Hepatocyte (in vitro differentiated cells): ENCODE measurements at regions not wholly inside any gene's neighbourhood (a gene's known extent, or its start where the extent isn't known, plus 50 kb on each side); places are given as distances from the start of the nearest gene placed in this dataset.

Source experiments
- DNase-seq: peaks from one replicate; pipeline ENCODE4 v3.0.0-alpha.2; 2016; ENCODE audit warnings: low spot score
- H2AFZ ChIP-seq: fragments of 200-600 bp; sonication (generic); 2 replicates; pipeline ENCODE4 v1.6.0; 2016; ENCODE audit warnings: antibody characterized with exemption, mild to moderate bottlenecking
- H3K27ac ChIP-seq: fragments of 200-600 bp; sonication (generic); 2 replicates; pipeline ENCODE4 v1.5.1; 2016; ENCODE audit warnings: mild to moderate bottlenecking
- H3K27me3 ChIP-seq: fragments of 200-600 bp; sonication (generic); 2 replicates; pipeline ENCODE4 v1.6.1; 2016
- H3K36me3 ChIP-seq: fragments of 200-600 bp; sonication (generic); replicated peaks from 2 replicates; pipeline ENCODE4 v1.5.1; 2016; ENCODE audit warnings: low read depth; ENCODE audit not compliant: insufficient read depth
- H3K4me1 ChIP-seq: fragments of 200-600 bp; sonication (generic); 2 replicates; pipeline ENCODE4 v1.5.1; 2016; ENCODE audit warnings: mild to moderate bottlenecking, moderate library complexity; ENCODE audit not compliant: insufficient read depth
- H3K4me2 ChIP-seq: fragments of 200-600 bp; sonication (generic); 2 replicates; pipeline ENCODE4 v1.6.0; 2016
- H3K4me3 ChIP-seq: fragments of 200-600 bp; sonication (generic); 2 replicates; pipeline ENCODE4 v1.5.1; 2016; ENCODE audit warnings: mild to moderate bottlenecking
- H3K79me2 ChIP-seq: fragments of 200-600 bp; sonication (generic); 2 replicates; pipeline ENCODE4 v1.6.0; 2017; ENCODE audit warnings: mild to moderate bottlenecking
- H3K9me2 ChIP-seq: fragments of 200-600 bp; sonication (generic); replicated peaks from 2 replicates; pipeline ENCODE4 v1.6.0; 2017; ENCODE audit warnings: mild to moderate bottlenecking; ENCODE audit not compliant: insufficient read depth
- H3K9me3 ChIP-seq: fragments of 200-600 bp; sonication (generic); 2 replicates; pipeline ENCODE4 v1.5.1; 2016; ENCODE audit warnings: low read depth, mild to moderate bottlenecking
- H4K20me1 ChIP-seq: fragments of 200-600 bp; sonication (generic); 2 replicates; pipeline ENCODE4 v1.6.0; 2016; ENCODE audit warnings: mild to moderate bottlenecking; ENCODE audit not compliant: insufficient read depth, poor library complexity, severe bottlenecking
- EZH2 ChIP-seq: fragments of 200-600 bp; sonication (generic); IDR thresholded peaks from 2 replicates; pipeline ENCODE4 v1.6.1; 2016; ENCODE audit warnings: antibody characterized with exemption, mild to moderate bottlenecking, borderline replicate concordance
- EZH2phosphoT487 ChIP-seq: fragments of 200-600 bp; sonication (generic); IDR thresholded peaks from one replicate; pipeline ENCODE4 v1.6.1; 2018; ENCODE audit warnings: antibody characterized with exemption, mild to moderate bottlenecking, low read depth, moderate library complexity; ENCODE audit not compliant: unreplicated experiment, severe bottlenecking
- WGBS: methylation state at CpG from one replicate; pipeline ENCODE4 v1.1.6; 2016; ENCODE audit warnings: low lambda C conversion rate; ENCODE audit errors: missing lambda C conversion rate; 5-methylcytosine and 5-hydroxymethylcytosine counted together
- TF ChIP-seq, protein P1 (sequence below): fragments of 200-600 bp; sonication (generic); IDR thresholded peaks from 2 replicates; pipeline ENCODE4 v1.5.1; 2016; ENCODE audit warnings: antibody characterized with exemption, mild to moderate bottlenecking; ENCODE audit not compliant: poor library complexity

DNA sequence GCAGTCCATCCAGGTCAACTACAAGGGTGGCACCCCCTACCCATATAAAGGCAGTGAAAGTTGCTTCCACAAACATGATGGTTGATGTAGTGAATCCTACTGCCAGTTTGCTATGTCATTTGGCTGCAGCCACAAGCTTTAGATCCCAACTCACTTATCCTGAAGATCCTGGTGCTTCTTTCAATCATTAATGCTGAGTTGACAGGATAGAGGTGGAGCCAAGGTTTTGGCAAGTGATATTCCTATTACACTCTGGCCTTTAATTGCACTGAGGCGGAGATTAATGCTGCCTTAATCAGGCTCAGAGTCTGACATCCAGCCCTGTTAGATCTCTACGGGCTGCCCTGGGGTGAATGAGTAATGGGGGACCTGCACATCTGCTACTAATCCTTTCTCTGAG is 542.4 kb upstream of the ARX start:
- TF ChIP-seq EZH2 (no peak), EZH2phosphoT487 (no peak)
- TF ChIP-seq, protein P1, sequence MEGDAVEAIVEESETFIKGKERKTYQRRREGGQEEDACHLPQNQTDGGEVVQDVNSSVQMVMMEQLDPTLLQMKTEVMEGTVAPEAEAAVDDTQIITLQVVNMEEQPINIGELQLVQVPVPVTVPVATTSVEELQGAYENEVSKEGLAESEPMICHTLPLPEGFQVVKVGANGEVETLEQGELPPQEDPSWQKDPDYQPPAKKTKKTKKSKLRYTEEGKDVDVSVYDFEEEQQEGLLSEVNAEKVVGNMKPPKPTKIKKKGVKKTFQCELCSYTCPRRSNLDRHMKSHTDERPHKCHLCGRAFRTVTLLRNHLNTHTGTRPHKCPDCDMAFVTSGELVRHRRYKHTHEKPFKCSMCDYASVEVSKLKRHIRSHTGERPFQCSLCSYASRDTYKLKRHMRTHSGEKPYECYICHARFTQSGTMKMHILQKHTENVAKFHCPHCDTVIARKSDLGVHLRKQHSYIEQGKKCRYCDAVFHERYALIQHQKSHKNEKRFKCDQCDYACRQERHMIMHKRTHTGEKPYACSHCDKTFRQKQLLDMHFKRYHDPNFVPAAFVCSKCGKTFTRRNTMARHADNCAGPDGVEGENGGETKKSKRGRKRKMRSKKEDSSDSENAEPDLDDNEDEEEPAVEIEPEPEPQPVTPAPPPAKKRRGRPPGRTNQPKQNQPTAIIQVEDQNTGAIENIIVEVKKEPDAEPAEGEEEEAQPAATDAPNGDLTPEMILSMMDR, result no peak
- H3K4me3 ChIP-seq, result no peak overlapping the region
- no peak overlapping the region for H3K27ac ChIP-seq
- no peak overlapping the region for H3K4me2 ChIP-seq
- H3K4me1 ChIP-seq, result no peaks in the 10 kb centered on the region
- H2AFZ ChIP-seq, result no peak overlapping the region
- no peaks in the 10 kb centered on the region for H3K9me2 ChIP-seq
- no peaks in the 10 kb centered on the region for H3K27me3 ChIP-seq
- no peaks in the 10 kb centered on the region for H4K20me1 ChIP-seq
- H3K9me3 ChIP-seq, result no peaks in the 10 kb centered on the region
- H3K79me2 ChIP-seq, result no peaks in the 10 kb centered on the region
- WGBS, result 74% methylated on average over 2 of the region's 2 CpGs
- DNase-seq, result no peak
- no peaks in the 10 kb centered on the region for H3K36me3 ChIP-seq

DNA sequence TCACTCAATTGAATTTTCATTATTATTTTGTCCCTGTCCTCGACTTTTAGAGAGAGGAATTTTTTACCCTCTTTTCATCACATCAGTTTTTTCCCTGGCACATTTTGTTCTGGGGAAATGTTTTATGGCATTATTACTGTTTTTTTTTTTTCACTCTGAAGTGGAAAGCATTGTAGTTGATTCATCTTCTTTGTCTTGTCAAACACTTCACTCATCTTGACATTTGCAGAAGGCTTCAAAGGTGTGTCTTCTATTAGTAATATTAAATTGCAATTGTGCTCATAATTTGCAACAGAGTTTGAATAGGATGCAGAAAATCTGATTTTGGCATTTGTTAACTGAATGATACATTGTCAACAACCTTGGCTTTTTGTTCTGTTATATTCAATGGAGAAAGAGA is 545.4 kb upstream of the ARX start:
- Histone ChIP-seq H3K79me2 (no peaks in the 10 kb centered on the region), H2AFZ (no peak overlapping the region), H3K9me2 (no peaks in the 10 kb centered on the region), H4K20me1 (no peaks in the 10 kb centered on the region), H3K36me3 (no peaks in the 10 kb centered on the region), H3K4me3 (no peak overlapping the region), H3K27me3 (no peaks in the 10 kb centered on the region), H3K4me1 (no peaks in the 10 kb centered on the region), H3K9me3 (no peaks in the 10 kb centered on the region), H3K27ac (no peak overlapping the region), H3K4me2 (no peak overlapping the region)
- DNase-seq, result no peak
- TF ChIP-seq EZH2, result no peak
- TF ChIP-seq EZH2phosphoT487, result no peak
- TF ChIP-seq, protein P1, result no peak
- 48% methylated on average over 1 of the region's 1 CpG for WGBS

DNA sequence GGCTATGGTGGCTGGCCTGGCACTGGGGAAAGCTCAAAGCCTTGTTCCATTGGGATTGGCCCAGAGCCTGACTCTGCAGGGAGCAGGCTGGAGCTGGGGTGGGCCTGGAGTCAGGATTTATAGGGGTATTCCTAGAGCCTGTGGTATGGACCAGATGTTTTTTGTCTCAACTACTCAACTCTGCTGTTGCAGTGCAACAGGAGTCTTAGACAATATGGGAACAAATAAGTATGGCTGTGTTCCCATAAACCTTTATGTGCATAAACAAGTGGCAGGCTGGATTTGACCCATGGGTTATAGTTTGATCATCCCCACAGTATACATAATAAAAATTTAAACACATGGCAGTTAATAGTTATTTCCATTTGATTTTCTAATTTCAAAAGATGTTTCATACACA is 557.9 kb upstream of the ARX start:
- Histone ChIP-seq H3K27me3 (no peaks in the 10 kb centered on the region), H4K20me1 (no peaks in the 10 kb centered on the region), H3K4me2 (no peak overlapping the region), H3K9me3 (no peaks in the 10 kb centered on the region), H3K4me3 (no peak overlapping the region), H3K27ac (no peak overlapping the region), H3K79me2 (no peaks in the 10 kb centered on the region), H2AFZ (no peak overlapping the region), H3K9me2 (no peaks in the 10 kb centered on the region), H3K36me3 (no peaks in the 10 kb centered on the region), H3K4me1 (no peaks in the 10 kb centered on the region)
- DNase-seq, result peak; percentile 5
- TF ChIP-seq EZH2, result no peak
- TF ChIP-seq, protein P1, result no peak
- no peak for TF ChIP-seq EZH2phosphoT487

DNA sequence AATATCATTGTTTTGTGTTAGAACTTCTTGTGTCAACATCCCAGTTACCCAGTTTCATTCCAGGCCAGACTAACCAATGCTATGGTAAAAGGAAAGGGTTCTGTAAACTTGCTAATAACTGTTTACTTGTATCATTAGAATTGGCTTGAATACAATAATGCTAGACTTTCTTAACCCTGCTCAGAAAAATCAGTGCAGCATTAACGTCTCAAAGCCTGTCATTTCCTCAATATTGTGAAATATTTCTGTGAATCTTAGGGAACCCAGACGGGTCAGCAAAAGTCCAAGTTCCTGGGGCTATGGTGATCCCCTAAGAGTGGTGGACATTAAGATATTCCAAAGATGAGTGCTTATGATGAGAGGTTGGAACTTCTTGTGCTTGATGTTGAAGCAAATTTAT is 541.2 kb upstream of the MAGEB18 start:
- H3K9me2 ChIP-seq, result no peaks in the 10 kb centered on the region
- H3K27me3 ChIP-seq, result no peaks in the 10 kb centered on the region
- TF ChIP-seq EZH2phosphoT487, result no peak
- TF ChIP-seq, protein P1, result no peak
- no peak for TF ChIP-seq EZH2
- H3K4me2 ChIP-seq, result no peak overlapping the region
- no peak for DNase-seq
- 32% methylated on average over 2 of the region's 2 CpGs for WGBS
- no peaks in the 10 kb centered on the region for H3K4me1 ChIP-seq
- H3K36me3 ChIP-seq, result no peaks in the 10 kb centered on the region
- H2AFZ ChIP-seq, result no peak overlapping the region
- no peaks in the 10 kb centered on the region for H3K79me2 ChIP-seq
- no peaks in the 10 kb centered on the region for H4K20me1 ChIP-seq
- H3K27ac ChIP-seq, result no peak overlapping the region
- H3K9me3 ChIP-seq, result no peaks in the 10 kb centered on the region
- no peak overlapping the region for H3K4me3 ChIP-seq
